Suppressor macrophage (primary cell): ENCODE measurements at regions not wholly inside any gene's neighbourhood (a gene's known extent, or its start where the extent isn't known, plus 50 kb on each side); places are given as distances from the start of the nearest gene placed in this dataset.
"Not testable (repeated sequence)": the region's sequence is repeated elsewhere in the genome, so short reads cannot be mapped to it uniquely, and the experiment has no call there.

Experiments used
- DNase-seq, 4 experiments: peaks; one replicate each; pipeline ENCODE4 v3.0.0-alpha.2; 2020 to 2022

DNA sequence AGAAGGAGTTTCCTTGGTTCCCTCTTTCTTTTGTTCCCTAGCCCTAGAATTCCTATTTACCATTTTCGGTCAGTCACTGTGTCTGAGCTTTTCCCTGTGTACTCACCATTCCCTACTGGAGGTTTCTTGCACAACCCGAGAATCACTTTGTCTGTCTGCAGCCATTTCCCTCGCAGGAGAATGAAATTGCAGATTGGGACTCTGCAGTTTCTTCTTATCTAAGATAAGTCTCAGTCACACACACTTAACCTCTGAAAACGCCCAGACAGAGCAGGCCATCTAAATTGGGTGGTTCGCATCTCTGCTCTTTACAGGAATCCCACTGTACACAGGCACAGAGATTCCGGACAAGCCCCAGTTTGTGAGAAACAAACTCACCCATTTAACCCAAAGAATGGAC, 58.6 kb upstream of the CNTNAP2 start:
- no peak for DNase-seq

DNA sequence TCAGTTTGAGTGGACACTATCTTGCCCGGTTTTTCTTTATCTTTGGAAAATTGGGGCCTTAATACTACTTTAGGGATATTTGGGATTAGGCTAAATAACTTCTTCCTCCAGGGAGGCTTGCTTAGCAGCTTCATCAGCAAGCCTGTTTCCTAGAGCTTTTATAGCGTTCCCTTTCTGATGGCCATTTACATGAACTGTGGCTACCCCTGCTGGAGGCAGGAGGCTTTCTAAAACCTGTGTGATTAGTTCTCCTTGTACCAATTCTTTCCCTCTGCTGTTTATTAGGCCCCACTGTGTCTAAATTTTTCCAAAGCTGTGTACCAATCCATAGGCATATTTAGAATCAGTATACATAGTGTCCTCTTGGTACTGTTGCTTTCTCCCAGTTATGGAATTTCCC, 61.7 kb upstream of the CNTNAP2 start:
- no peak for DNase-seq

DNA sequence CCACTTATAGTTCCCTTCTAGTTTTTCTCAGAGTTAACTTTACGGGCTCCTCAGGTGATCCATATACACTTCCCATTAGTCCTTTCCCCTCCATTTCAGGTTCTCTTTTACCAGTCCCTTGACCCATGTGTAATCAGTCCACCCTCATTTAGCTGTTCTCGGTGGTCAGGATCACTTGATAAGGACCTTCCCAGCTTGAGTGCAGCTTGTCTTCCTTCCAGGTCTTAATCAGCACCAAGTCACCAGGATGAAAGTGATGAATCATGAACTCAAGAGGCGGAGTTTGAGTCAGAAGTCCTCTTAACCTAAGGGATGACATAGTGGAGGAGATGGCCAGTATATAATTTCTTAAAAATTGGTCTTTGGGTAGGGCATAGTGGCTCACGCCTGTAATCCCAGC, 63.1 kb upstream of the CNTNAP2 start:
- no peak for DNase-seq

DNA sequence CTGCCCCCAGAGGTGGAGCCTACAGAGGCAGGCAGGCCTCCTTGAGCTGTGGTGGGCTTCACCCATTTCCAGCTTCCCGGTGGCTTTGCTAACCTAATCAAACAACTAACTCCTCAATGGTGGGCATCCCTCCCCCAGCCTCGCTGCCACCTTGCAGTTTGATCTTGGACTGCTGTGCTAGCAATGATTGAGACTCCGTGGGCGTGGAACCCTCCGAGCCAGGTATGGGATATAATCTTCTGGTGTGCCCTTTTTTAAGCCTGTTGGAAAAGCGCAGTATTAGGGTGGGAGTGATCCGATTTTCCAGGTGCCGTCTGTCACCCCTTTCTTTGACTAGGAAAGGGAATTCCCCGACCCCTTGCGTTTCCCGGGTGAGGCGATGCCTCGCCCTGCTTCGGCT, 73.3 kb upstream of the CNTNAP2 start:
- DNase-seq, result not testable (repeated sequence)

DNA sequence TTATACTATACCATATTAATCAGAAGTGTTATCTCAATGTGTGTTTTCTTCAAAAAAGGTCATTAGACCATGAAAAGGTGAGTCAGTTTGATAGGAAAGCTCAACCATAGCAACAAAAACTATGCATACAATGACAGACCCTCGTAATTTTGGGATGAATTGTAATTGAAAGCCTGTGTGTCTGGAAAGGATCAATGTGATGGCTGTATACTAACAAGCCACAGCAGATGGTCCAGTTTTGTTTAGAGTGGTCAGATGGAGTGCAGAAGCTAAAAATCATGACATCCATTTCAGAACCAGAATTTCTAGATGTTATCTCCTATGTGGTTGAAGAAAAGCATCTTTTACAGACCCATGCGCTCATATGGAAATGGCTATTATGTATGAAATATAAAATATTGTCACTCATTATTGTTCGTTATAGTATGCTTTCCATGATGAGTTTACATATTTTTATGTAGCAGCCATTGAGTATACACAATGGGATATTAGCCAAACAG, 88.3 kb upstream of the CNTNAP2 start:
- no peak for DNase-seq

DNA sequence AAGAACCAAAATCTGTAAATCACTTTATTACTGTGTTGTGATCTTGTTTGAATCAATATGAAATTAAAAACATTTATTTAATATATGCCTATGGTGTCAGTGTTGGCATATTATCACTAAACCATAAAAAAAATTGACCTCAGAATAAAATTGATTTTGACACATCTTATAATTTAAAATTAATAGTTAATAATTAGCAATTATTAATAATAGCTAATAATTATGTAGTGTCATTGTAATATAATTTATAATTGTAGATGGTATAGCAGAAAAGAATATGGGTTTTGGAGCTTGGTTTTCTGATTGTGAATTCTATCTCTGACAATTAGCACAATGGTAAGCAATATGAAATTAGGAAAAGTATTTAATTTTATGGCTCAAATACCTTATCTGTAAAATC, 89.4 kb upstream of the CNTNAP2 start:
- no peak for DNase-seq

DNA sequence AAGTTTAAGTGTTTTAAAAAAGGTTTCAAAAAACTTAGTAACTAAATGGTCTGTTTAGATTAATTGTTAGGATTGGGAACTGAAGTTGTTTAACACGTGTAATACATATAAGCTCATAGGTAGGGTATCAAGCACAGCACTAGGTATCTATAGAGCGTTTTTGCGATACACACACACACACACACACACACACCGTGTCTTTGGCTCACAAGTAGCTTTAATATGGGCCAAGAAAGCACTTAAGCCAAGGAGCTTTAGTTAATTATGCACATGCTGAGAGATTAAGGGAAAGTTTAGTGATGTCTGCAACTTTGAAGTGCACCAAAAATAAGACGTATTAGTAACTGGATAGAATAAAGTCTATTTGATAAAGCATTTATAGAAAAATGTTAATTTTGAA, 93.8 kb upstream of the CNTNAP2 start:
- no peak for DNase-seq

DNA sequence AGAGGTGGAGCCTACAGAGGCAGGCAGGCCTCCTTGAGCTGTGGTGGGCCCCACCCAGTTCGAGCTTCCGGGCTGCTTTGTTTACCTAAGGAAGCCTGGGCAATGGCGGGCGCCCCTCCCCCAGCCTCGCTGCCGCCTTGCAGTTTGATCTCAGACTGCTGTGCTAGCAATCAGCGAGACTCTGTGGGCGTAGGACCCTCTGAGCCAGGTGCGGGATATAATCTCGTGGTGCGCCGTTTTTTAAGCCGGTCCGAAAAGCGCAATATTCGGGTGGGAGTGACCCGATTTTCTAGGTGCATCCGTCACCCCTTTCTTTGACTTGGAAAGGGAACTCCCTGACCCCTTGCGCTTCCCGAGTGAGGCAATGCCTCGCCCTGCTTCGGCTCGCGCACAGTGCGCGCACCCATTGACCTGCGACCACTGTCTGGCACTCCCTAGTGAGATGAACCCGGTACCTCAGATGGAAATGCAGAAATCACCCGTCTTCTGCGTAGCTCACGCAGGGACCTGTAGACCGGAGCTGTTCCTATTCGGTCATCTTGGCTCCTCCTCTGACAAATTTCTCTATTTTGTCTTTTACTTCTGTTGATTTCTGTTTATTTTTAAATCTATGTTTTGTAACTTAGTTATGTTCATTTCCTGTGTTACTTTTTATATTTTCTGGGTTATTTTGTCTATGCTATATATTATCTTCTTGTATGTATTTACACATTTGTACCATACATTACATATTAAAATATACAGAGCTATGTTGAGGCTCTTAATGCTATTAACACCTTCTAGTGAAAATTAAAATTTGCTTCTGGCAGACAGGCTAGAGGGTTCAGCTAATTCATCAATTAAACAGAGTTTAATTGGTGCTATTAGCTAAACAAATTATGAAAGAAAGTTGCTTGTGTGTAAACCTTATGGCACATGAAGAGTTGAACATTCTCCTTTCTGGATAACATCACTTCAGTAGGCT, 97.3 kb upstream of the CNTNAP2 start:
- DNase-seq, result not testable (repeated sequence)

DNA sequence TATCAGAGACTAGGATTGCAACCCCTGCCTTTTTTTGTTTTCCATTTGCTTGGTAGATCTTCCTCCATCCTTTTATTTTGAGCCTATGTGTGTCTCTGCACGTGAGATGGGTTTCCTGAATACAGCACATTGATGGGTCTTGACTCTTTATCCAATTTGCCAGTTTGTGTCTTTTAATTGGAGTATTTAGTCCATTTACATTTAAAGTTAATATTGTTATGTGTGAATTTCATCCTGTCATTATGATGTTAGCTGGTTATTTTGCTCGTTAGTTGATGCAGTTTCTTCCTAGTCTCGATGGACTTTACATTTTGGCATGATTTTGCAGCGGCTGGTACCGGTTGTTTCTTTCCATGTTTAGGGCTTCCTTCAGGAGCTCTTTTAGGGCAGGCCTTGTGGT, 99.2 kb upstream of the CNTNAP2 start:
- DNase-seq, result not testable (repeated sequence)

DNA sequence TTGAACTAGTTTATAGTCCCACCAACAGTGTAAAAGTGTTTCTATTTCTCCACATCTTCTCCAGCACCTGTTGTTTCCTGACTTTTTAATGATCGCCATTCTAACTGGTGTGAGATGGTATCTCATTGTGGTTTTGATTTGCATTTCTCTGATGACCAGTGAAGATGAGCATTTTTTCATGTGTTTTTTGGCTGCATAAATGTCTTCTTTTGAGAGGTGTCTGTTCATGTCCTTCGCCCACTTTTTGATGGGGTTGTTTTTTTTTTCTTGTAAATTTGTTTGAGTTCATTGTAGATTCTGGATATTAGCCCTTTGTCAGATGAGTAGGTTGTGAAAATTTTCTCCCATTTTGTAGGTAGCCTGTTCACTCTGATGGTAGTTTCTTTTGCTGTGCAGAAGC, 102.4 kb upstream of the CNTNAP2 start:
- not testable (repeated sequence) for DNase-seq

DNA sequence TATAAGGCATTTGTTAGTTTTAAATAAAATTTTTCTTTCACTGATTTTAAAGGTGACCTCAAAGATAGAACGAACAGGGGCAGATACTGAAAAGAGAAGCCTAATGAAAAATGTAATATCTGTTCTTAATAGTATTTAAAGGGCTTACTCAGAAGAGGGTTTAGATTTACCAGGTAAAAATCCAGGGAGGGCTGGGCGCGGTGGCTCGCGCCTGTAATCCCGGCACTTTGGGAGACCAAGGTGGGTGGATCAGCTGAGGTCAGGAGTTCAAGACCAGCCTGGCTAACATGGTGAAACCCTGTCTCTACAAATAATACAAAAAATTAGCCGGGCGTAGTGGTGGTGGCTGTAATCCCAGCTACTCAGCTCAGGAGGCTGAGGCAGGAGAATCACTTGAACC, 108.3 kb upstream of the CNTNAP2 start:
- DNase-seq, result no peak

DNA sequence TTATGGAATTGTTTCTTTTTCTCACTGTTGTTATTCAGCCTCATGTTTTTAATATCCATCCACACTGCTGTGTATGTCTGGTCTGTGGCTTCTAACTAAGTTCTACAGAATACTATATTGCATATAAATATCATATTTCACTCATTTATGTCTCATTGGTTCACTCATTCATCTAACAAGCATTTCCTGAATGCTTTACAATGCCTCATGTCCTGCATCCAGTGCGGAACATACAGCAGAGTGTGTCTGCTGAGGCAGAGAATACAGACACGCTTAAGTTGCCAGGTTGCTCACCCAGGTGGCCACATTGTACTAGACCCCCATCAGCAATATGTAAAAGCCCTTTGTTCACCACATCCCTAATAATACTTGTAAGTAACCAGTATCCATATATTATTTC, 111.8 kb upstream of the CNTNAP2 start:
- no peak for DNase-seq

DNA sequence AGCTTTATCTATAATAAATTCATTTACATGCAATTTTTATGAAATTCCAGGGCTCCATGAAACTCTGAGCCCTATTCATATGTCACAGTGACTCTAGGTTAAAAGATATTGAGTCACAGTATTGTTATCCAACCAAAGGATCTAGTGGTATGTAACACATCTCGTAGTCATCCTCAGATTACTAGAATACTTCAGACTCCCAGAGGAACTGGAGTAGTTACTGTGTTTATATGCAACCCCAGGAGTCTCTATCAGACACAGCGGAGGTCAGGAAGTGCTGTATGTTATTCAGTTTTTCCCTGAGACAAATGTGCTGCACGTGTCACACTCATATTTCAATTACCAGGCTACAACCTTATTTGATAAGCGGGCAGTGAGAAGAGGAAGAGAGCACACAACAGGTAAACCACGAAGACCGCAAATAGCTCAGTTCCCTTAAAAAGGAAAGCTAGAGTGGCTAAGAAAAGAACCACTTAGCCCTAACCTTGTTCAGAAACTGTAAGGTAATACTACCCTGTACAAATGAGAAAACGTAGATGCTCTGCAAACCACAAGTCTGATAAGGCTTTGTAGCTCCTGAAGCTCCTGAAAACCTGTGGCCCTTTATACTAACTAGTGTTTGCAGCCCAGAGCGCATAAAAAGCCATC, 114.0 kb upstream of the CNTNAP2 start:
- DNase-seq, result no peak

DNA sequence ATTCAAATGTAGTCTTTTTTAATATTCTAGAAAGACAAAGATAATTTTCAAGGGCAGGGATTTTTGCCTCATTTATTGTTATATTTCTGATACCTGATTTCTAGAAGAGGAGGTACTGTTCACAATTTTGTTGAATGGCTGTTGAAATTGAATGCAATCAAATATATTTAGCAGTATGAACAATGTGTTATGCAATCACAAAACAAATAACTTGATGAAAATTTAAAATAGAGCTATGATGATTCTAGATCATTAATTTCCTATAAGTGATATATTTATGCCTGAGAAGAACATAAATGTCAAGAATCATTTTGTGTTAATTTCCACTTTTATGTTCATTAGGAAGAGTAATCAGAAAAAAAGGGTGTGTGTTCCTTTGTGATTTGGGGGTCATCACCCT, 114.6 kb upstream of the CNTNAP2 start:
- DNase-seq, result no peak

DNA sequence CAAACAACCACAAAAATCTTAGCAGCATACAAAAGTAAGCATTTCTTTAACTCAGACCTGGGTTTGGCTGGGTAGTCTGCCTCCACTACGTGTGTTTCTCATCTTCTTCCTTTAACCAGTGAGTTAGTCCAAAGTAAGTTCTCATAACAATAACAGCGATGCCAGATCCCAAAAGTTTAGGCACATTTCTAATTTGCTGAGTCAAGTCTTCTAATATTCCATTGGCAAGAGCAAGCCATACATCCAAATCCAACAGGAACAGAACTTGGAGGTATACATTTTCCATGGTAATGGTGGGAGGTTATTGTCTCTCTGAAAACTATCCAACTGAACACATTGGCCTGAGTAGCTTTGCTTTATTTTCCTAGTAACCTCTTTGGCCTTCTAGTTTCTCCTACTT, 115.7 kb upstream of the CNTNAP2 start:
- no peak for DNase-seq

DNA sequence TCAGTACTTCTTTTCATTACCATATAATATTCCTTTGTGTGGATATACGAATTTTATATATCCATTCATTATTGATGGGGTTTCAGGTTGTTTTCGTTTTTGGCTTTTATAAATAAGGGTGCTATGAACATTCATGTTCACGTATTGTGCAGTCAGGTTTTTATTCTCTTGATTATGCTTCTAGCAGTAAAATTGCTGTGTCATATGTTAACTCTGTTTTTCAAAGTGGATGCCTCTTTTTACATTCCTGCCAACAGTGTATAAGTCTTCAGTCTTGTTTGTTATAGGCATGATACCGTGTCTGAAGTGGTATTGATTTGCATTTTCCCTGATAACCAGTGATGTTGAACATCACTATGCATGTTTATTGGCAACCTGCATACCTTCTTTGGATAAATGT, 127.1 kb upstream of the CNTNAP2 start:
- DNase-seq, result no peak

DNA sequence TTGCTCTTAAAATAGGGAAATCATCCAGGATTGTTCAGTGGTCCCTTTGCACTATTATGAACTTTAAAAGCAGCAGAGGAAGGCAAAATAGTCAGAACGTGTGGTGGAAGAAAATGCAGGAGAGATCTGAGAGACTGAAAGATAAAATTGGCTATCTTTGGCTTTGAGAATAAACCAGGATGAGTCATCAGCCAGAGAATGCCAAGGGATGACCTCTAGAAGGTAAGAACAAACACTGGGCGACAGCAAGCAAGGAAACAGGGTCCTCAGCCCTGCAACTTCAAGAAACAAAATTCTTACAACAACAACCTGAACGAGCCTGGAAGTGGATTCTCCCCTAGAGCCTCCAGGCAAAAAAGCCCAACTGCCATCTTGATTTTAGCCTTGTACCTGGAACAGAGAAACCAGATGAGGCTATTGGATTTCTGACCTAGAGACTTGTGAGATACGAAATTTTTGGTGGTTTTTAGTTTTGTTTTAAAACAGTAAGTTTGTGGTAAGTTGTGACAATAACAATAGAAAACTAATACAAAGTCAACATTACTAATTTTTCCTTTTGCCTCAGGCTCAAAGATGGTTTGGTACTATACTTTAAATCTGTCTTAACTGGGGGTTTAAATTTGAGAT, 130.2 kb upstream of the CNTNAP2 start:
- no peak for DNase-seq

DNA sequence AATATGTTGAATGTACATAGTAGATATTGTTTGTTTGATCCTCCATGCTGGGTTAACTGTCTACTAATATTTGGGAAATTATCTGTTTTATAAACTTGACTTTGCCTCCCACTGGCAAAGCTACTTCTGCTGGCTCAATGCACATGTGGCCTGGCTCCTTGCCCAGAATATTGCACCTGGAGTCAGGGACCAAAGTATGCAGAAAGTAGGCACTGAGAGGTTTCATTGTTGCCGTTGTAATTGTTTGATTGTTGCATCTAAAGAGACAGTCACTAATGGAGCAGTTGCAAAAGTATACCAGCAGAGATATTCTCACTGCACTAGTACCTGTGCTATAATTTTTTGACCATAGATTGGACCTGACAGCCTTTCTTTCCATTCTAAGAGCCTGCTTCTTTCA, 137.8 kb upstream of the CNTNAP2 start:
- no peak for DNase-seq

DNA sequence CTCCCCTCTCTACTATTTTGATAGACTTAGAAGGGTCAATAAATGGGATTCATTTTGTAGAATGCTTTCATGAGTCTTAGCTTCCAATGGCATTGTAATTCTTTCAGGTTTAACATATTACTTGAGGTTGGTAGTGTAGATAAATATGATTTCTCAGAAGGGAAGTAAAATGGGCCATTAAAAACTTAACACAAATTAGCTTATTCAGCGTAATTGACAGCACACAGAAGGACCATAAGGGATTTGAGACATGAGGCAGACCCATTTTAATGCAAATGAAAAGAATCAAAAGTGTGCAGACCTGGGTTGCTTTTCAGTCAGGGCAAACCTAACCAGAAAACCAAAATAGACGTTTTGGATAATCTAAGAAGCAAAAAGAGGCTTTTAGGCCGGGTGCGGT, 156.6 kb upstream of the CNTNAP2 start:
- no peak for DNase-seq

DNA sequence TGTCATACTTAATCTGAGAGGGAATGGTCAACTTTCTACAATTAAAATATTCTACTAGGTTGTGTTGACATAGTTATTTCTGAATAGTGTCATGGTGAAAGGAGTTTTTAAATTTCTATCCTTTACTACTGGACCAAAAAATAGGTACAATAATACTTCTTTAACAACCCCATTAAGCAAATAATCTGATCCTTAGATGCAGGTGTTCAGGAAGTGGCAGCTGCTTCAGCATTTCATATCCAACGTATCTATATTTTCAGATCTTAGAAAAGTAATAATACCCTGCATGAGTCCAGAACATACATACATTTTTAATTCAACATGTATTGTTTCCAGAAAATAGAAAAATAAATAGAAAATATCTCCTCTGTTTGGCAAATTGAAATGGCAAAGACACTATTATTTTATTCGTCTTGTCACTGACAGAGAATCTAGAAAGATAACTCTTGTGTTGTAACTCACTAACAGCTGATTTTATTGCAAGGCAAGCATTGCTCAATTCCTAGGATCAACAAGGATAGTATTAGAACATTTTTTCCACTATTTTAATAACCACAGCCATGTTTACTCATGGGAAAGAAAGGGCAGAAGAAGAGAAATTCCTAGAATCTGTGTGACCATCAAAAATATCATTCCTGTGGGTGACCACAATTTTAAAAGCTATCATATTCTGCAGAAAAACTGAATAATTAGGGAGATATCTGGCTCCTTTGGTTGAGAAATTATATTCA, 159.3 kb upstream of the CNTNAP2 start:
- DNase-seq, result no peak

DNA sequence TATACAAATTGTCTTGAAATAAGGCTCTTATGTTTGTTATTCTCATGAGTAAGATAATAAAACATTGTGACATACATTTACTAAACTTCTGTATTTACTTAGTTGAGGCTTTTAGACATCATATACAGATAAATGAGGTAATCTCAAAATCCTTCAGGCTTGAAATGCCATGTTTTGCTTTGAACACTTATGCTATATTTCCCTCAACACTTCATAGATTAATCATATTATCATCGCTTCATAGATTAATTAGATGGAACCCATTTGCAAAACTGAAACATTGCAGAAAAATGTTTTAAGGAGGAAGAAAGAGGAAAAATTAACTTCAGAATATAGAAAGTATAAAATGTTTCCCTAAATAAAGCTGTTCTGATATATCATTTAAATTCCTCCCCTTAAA, 165.0 kb upstream of the CNTNAP2 start:
- no peak for DNase-seq

DNA sequence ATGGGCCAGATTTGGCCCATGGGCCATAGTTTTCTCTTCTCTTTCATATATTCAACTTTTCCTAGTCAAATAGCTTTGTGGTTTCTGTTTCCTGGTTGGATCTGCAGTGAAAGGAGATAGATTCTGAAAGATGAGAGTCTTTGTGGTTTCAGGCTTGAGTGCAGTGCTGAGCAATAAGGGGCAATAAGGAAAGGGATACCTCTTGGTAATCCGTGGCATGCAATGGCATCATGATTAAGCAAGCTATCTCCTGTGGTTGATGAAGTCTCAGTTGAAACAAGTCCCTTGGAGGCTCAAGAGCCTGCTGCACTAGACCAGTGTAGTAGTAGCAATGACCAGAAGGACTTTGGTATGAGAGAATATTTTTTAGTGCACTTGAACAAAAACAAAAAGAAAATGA, 187.7 kb upstream of the CNTNAP2 start:
- DNase-seq, result no peak

DNA sequence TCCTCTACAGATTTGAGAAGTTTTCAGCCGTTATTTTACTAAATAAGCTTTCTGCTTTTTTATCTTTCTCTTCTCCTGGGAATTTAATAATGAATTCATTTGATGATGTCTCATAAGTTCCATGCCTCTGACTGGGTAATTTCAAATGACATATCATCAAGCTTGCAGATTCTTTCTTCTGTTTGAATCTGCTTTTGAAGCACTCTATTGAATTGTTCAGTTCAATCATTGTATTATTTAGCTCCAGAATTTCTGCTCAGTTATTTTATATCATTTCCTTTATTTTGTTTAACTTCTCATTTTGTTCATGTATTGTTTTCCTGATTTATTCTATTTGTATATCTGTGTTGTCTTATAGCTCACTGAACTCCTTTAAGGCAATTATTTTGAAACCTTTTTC, 196.9 kb upstream of the CNTNAP2 start:
- no peak for DNase-seq
